Endodermal cell (in vitro differentiated cells): ENCODE measurements at regions not wholly inside any gene's neighbourhood (a gene's known extent, or its start where the extent isn't known, plus 50 kb on each side); places are given as distances from the start of the nearest gene placed in this dataset.

Experiments
- DNase-seq: peaks from one replicate; pipeline ENCODE4 v3.0.0-alpha.2; 2017
- H3K27ac ChIP-seq: 2 replicates; pipeline ENCODE4 v1.5.1; 2013; ENCODE audit warnings: mild to moderate bottlenecking, low read depth, low read length, moderate library complexity
- H3K27me3 ChIP-seq: 2 replicates; pipeline ENCODE4 v1.6.1; 2013; ENCODE audit warnings: mild to moderate bottlenecking, low read length, moderate library complexity; ENCODE audit not compliant: insufficient read depth, control insufficient read depth, poor library complexity, severe bottlenecking
- H3K36me3 ChIP-seq: 2 replicates; pipeline ENCODE4 v1.7.0; 2013; ENCODE audit warnings: mild to moderate bottlenecking, low read length, moderate library complexity; ENCODE audit not compliant: control insufficient read depth, insufficient read depth
- H3K4me1 ChIP-seq: one replicate; pipeline ENCODE4 v1.7.0; 2013; ENCODE audit warnings: low read length; ENCODE audit not compliant: control insufficient read depth, insufficient read depth
- H3K4me3 ChIP-seq: 2 replicates; pipeline ENCODE4 v1.5.1; 2013; ENCODE audit warnings: mild to moderate bottlenecking, low read length, moderate library complexity
- H3K9ac ChIP-seq: 2 replicates; pipeline ENCODE4 v1.6.1; 2013; ENCODE audit warnings: mild to moderate bottlenecking, low read length, moderate library complexity; ENCODE audit not compliant: poor library complexity, severe bottlenecking; ENCODE audit errors: extremely low read depth
- H3K9me3 ChIP-seq: 2 replicates; pipeline ENCODE4 v1.6.1; 2013; ENCODE audit warnings: mild to moderate bottlenecking, low read length, moderate library complexity; ENCODE audit not compliant: control insufficient read depth
- H3K27ac Mint-ChIP-seq: 2 replicates; pipeline ENCODE4 v1.8.0; 2020; ENCODE audit warnings: mixed read lengths
- H3K27me3 Mint-ChIP-seq: 2 replicates; pipeline ENCODE4 v1.8.0; 2021; ENCODE audit warnings: mild to moderate bottlenecking, mixed read lengths; ENCODE audit not compliant: insufficient read depth
- H3K36me3 Mint-ChIP-seq: 2 replicates; pipeline ENCODE4 v1.8.0; 2020; ENCODE audit warnings: low read depth, mixed read lengths
- H3K4me1 Mint-ChIP-seq: 2 replicates; pipeline ENCODE4 v1.8.0; 2020; ENCODE audit warnings: mixed read lengths
- H3K4me3 Mint-ChIP-seq: 2 replicates; pipeline ENCODE4 v1.8.0; 2020; ENCODE audit warnings: mild to moderate bottlenecking, moderate library complexity, mixed read lengths
- H3K9me3 Mint-ChIP-seq: 2 replicates; pipeline ENCODE4 v1.8.0; 2020; ENCODE audit warnings: mild to moderate bottlenecking, mixed read lengths
- CTCF ChIP-seq: fragments of 200-600 bp; sonication (generic); conservative IDR thresholded peaks from 2 replicates; pipeline ENCODE4 v1.5.0; 2021; ENCODE audit warnings: antibody characterized with exemption, mild to moderate bottlenecking
- WGBS, 2 experiments: methylation state at CpG; one replicate each; pipeline versions ENCODE4 v1.1.5 to v1.1.7; 2013; ENCODE audit warnings: missing lambda C conversion rate in 2 of 2, mixed read lengths in 1 of 2; ENCODE audit not compliant: insufficient coverage in 1 of 2, insufficient read length in 1 of 2; 5-methylcytosine and 5-hydroxymethylcytosine counted together

GRCh38 chr5:123294544-123294943, 128.7 kb downstream of the CEP120 start:
- Mint-ChIP-seq H3K27ac (no peak overlapping the region), H3K27me3 (no peaks in the 10 kb centered on the region), H3K9me3 (no peaks in the 10 kb centered on the region), H3K36me3 (no peaks in the 10 kb centered on the region), H3K4me3 (no peak overlapping the region), H3K4me1 (no peaks in the 10 kb centered on the region)
- Histone ChIP-seq H3K27ac (no peak overlapping the region), H3K4me3 (no peak overlapping the region), H3K36me3 (no peaks in the 10 kb centered on the region), H3K27me3 (no peaks in the 10 kb centered on the region), H3K9ac (no peak overlapping the region), H3K4me1 (no peaks in the 10 kb centered on the region), H3K9me3 (no peaks in the 10 kb centered on the region)
- no peak for TF ChIP-seq CTCF
- WGBS, 2 experiments: 96 to 100% methylated on average over 1 of the region's 1 CpG
- no peak for DNase-seq

GRCh38 chr5:123289210-123289609, 134.0 kb downstream of the CEP120 start:
- Histone ChIP-seq H3K9me3 (no peaks in the 10 kb centered on the region), H3K4me3 (no peak overlapping the region), H3K27me3 (peaks cover 5% of the 10 kb centered on the region), H3K9ac (no peak overlapping the region), H3K4me1 (no peaks in the 10 kb centered on the region), H3K36me3 (no peaks in the 10 kb centered on the region), H3K27ac (no peak overlapping the region)
- no peak overlapping the region for H3K4me3 Mint-ChIP-seq
- H3K9me3 Mint-ChIP-seq: no peaks in the 10 kb centered on the region
- no peak for DNase-seq
- no peak for TF ChIP-seq CTCF
- no peaks in the 10 kb centered on the region for H3K36me3 Mint-ChIP-seq
- peaks cover 25% of the 10 kb centered on the region for H3K27me3 Mint-ChIP-seq
- peaks cover 7% of the 10 kb centered on the region for H3K4me1 Mint-ChIP-seq
- H3K27ac Mint-ChIP-seq: no peak overlapping the region

- H3K4me3 Mint-ChIP-seq: no peak overlapping the region
- Histone ChIP-seq H3K4me1 (no peaks in the 10 kb centered on the region), H3K27ac (no peak overlapping the region), H3K9me3 (no peaks in the 10 kb centered on the region), H3K36me3 (no peaks in the 10 kb centered on the region), H3K27me3 (peaks cover 5% of the 10 kb centered on the region), H3K4me3 (no peak overlapping the region), H3K9ac (no peak overlapping the region)
- H3K9me3 Mint-ChIP-seq: no peaks in the 10 kb centered on the region
- peaks cover 7% of the 10 kb centered on the region for H3K4me1 Mint-ChIP-seq
- no peak for TF ChIP-seq CTCF
- no peak overlapping the region for H3K27ac Mint-ChIP-seq
- DNase-seq: no peak
- H3K36me3 Mint-ChIP-seq: no peaks in the 10 kb centered on the region
- H3K27me3 Mint-ChIP-seq: peaks cover 37% of the 10 kb centered on the region
Observed at GRCh38 chr5:123287881-123288280, 135.3 kb downstream of the CEP120 start.
